NCI-H1436 (cell line): ENCODE measurements at regions not wholly inside any gene's neighbourhood (a gene's known extent, or its start where the extent isn't known, plus 50 kb on each side); places are given as distances from the start of the nearest gene placed in this dataset.
"Not testable (repeated sequence)": the region's sequence is repeated elsewhere in the genome, so short reads cannot be mapped to it uniquely, and the experiment has no call there.

Source experiments
- DNase-seq: peaks from one replicate; lab custom pipeline; 2025; lab: John Stamatoyannopoulos, UW

- no peak for DNase-seq
Measured at GRCh38 chr14:29982171-29982570, 54.5 kb upstream of the PRKD1 start.

- DNase-seq = no peak
Measured at GRCh38 chr14:29982993-29983392, 55.3 kb upstream of the PRKD1 start.

- not testable (repeated sequence) for DNase-seq
Measured at GRCh38 chr14:29990344-29990857, 62.8 kb upstream of the PRKD1 start.

GRCh38 chr14:29990993-29991392 lies 63.3 kb upstream of the PRKD1 start:
- no peak for DNase-seq

- DNase-seq = no peak
Measured at GRCh38 chr14:29993143-29993542, 65.5 kb upstream of the PRKD1 start.

- DNase-seq = no peak
Measured at GRCh38 chr14:29999013-29999539, 71.4 kb upstream of the PRKD1 start.

GRCh38 chr14:30002859-30003258 lies 75.2 kb upstream of the PRKD1 start:
- no peak for DNase-seq

- DNase-seq = peak; percentile 59
Measured at GRCh38 chr14:30005114-30005808, 77.6 kb upstream of the PRKD1 start.

- DNase-seq = no peak
Measured at GRCh38 chr14:30006695-30007094, 79.0 kb upstream of the PRKD1 start.

GRCh38 chr14:30015489-30015888 lies 87.8 kb upstream of the PRKD1 start:
- DNase-seq = no peak

- no peak for DNase-seq
Measured at GRCh38 chr14:30016002-30016401, 88.4 kb upstream of the PRKD1 start.

GRCh38 chr14:30017370-30017993 lies 89.8 kb upstream of the PRKD1 start:
- no peak for DNase-seq

GRCh38 chr14:30020271-30020670 lies 92.6 kb upstream of the PRKD1 start:
- DNase-seq = peak; percentile 71

GRCh38 chr14:30020687-30021086 lies 93.0 kb upstream of the PRKD1 start:
- DNase-seq = no peak

GRCh38 chr14:30023350-30023749 lies 95.7 kb upstream of the PRKD1 start:
- not testable (repeated sequence) for DNase-seq

GRCh38 chr14:30034152-30034551 lies 106.5 kb upstream of the PRKD1 start:
- DNase-seq = peak; percentile 81

- DNase-seq = no peak
Measured at GRCh38 chr14:30035361-30035760, 107.7 kb upstream of the PRKD1 start.

GRCh38 chr14:30045720-30046119 lies 118.1 kb upstream of the PRKD1 start:
- no peak for DNase-seq

- no peak for DNase-seq
Measured at GRCh38 chr14:30053103-30053502, 125.5 kb upstream of the PRKD1 start.

GRCh38 chr14:30054201-30054600 lies 126.6 kb upstream of the PRKD1 start:
- no peak for DNase-seq

GRCh38 chr14:30058401-30058800 lies 130.8 kb upstream of the PRKD1 start:
- no peak for DNase-seq

GRCh38 chr14:30063746-30064145 lies 136.1 kb upstream of the PRKD1 start:
- no peak for DNase-seq

- DNase-seq = no peak
Measured at GRCh38 chr14:30064454-30064853, 136.8 kb upstream of the PRKD1 start.
